HUDEP-2 (cell line): ENCODE measurements at regions not wholly inside any gene's neighbourhood (a gene's known extent, or its start where the extent isn't known, plus 50 kb on each side); places are given as distances from the start of the nearest gene placed in this dataset.

Source experiments
- DNase-seq, 76 experiments: peaks; one replicate each; lab custom pipeline; 2025; ENCODE audit not compliant: unreplicated experiment in 76 of 76; lab: John Stamatoyannopoulos, UW

- no peak for DNase-seq
These were observed 107.0 kb upstream of the SESN3 start for GRCh38 chr11:95337972-95338429.

- DNase-seq: no peak
These were observed 106.4 kb upstream of the SESN3 start for GRCh38 chr11:95337175-95337957.

- no peak for DNase-seq
These were observed 105.0 kb upstream of the SESN3 start for GRCh38 chr11:95335989-95336388.

GRCh38 chr11:95331161-95331560, 100.2 kb upstream of the SESN3 start:
- DNase-seq: no peak

- DNase-seq: no peak
These were observed 99.3 kb upstream of the SESN3 start for GRCh38 chr11:95330302-95330701.

- no peak for DNase-seq
These were observed 96.4 kb upstream of the SESN3 start for GRCh38 chr11:95327273-95327948.

GRCh38 chr11:95325777-95326258, 94.8 kb upstream of the SESN3 start:
- no peak for DNase-seq

GRCh38 chr11:95324826-95325225, 93.8 kb upstream of the SESN3 start:
- DNase-seq: no peak

GRCh38 chr11:95322539-95322938, 91.5 kb upstream of the SESN3 start:
- no peak for DNase-seq

GRCh38 chr11:95318498-95318897, 87.5 kb upstream of the SESN3 start:
- DNase-seq: no peak

GRCh38 chr11:95308512-95309035, 77.6 kb upstream of the SESN3 start:
- DNase-seq: no peak

GRCh38 chr11:95307286-95307685, 76.3 kb upstream of the SESN3 start:
- DNase-seq: no peak

GRCh38 chr11:95306801-95307200, 75.8 kb upstream of the SESN3 start:
- no peak for DNase-seq

- no peak for DNase-seq
These were observed 75.1 kb upstream of the SESN3 start for GRCh38 chr11:95306123-95306522.

GRCh38 chr11:95305705-95306104, 74.7 kb upstream of the SESN3 start:
- no peak for DNase-seq

GRCh38 chr11:95304777-95305176, 73.8 kb upstream of the SESN3 start:
- no peak for DNase-seq

GRCh38 chr11:95302211-95302610, 71.2 kb upstream of the SESN3 start:
- no peak for DNase-seq

GRCh38 chr11:95301474-95301873, 70.5 kb upstream of the SESN3 start:
- DNase-seq: no peak

- DNase-seq: no peak
These were observed 68.2 kb upstream of the SESN3 start for GRCh38 chr11:95299078-95299679.

GRCh38 chr11:95297680-95298452, 66.9 kb upstream of the SESN3 start:
- DNase-seq: no peak

- DNase-seq: no peak
These were observed 65.6 kb upstream of the SESN3 start for GRCh38 chr11:95296621-95297025.
